ENCODE measurements at regions not wholly inside any gene's neighbourhood (a gene's known extent, or its start where the extent isn't known, plus 50 kb on each side); places are given as distances from the start of the nearest gene placed in this dataset.
"Not testable (repeated sequence)": the region's sequence is repeated elsewhere in the genome, so short reads cannot be mapped to it uniquely, and the experiment has no call there.

- no peak for DNase-seq (ENCODE audit: low read depth)
- TF ChIP-seq CTCF (conservative IDR thresholded peaks at IDR 0.05; ENCODE audit: low read depth, low read length) = no peak
- no peak overlapping the region for H3K4me3 ChIP-seq (ENCODE audit: low read length)
Observed at GRCh38 chr3:23726811-23727548, 78.8 kb upstream of the UBE2E1 start.

- H3K4me3 ChIP-seq (ENCODE audit: low read length) = no peak overlapping the region
- no peak for TF ChIP-seq CTCF (conservative IDR thresholded peaks at IDR 0.05; ENCODE audit: low read depth, low read length)
- peak; percentile 80 for DNase-seq (ENCODE audit: low read depth)
Observed at GRCh38 chr3:23728601-23729117, 77.1 kb upstream of the UBE2E1 start.

GRCh38 chr3:23729362-23729761, 76.4 kb upstream of the UBE2E1 start:
- DNase-seq (ENCODE audit: low read depth); H3K4me3 ChIP-seq (ENCODE audit: low read length): not testable (repeated sequence)

- DNase-seq (ENCODE audit: low read depth) = no peak
- TF ChIP-seq CTCF (conservative IDR thresholded peaks at IDR 0.05; ENCODE audit: low read depth, low read length) = no peak
- no peak overlapping the region for H3K4me3 ChIP-seq (ENCODE audit: low read length)
Observed at GRCh38 chr3:23734481-23734880, 71.3 kb upstream of the UBE2E1 start.

- no peak overlapping the region for H3K4me3 ChIP-seq (ENCODE audit: low read length)
- no peak for DNase-seq (ENCODE audit: low read depth)
- TF ChIP-seq CTCF (conservative IDR thresholded peaks at IDR 0.05; ENCODE audit: low read depth, low read length) = no peak
Observed at GRCh38 chr3:23735062-23735461, 70.7 kb upstream of the UBE2E1 start.

GRCh38 chr3:23735535-23736326, 70.0 kb upstream of the UBE2E1 start:
- no peak for TF ChIP-seq CTCF (conservative IDR thresholded peaks at IDR 0.05; ENCODE audit: low read depth, low read length)
- no peak for DNase-seq (ENCODE audit: low read depth)
- H3K4me3 ChIP-seq (ENCODE audit: low read length) = no peak overlapping the region

- H3K4me3 ChIP-seq (ENCODE audit: low read length) = no peak overlapping the region
- DNase-seq (ENCODE audit: low read depth) = no peak
- TF ChIP-seq CTCF (conservative IDR thresholded peaks at IDR 0.05; ENCODE audit: low read depth, low read length) = no peak
Observed at GRCh38 chr3:23738944-23739343, 66.8 kb upstream of the UBE2E1 start.

Measured in retinal pigment epithelial cell (primary cell).